ENCODE measurements at regions not wholly inside any gene's neighbourhood (a gene's known extent, or its start where the extent isn't known, plus 50 kb on each side); places are given as distances from the start of the nearest gene placed in this dataset.

DNA sequence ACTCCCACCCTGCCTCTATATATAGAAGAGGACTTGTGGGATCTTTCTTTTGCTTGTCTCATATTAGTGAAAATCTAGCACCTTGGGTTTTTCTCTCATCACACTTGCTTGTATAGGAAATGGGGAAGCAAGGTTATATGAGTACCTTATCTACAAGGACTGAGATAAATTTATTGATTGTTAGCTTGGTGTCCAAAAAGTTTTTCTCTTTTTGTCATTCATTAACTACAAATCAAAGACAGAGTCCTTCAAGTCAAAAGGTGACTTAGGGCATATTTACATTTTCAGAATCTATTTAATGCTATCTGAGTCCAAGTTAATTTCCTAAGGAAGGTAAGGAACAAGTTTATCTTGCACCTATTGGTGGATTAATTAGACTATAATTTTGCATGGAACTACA is 92.7 kb downstream of the SNAPC1 start (continued):
- no peak for TF ChIP-seq SRF (IDR thresholded peaks at IDR 0.05; ENCODE audit: low read depth, low read length)
- TF ChIP-seq KLF6 (CRISPR knock-in tag; IDR thresholded peaks at IDR 0.05), result no peak
- TF ChIP-seq, protein P1, sequence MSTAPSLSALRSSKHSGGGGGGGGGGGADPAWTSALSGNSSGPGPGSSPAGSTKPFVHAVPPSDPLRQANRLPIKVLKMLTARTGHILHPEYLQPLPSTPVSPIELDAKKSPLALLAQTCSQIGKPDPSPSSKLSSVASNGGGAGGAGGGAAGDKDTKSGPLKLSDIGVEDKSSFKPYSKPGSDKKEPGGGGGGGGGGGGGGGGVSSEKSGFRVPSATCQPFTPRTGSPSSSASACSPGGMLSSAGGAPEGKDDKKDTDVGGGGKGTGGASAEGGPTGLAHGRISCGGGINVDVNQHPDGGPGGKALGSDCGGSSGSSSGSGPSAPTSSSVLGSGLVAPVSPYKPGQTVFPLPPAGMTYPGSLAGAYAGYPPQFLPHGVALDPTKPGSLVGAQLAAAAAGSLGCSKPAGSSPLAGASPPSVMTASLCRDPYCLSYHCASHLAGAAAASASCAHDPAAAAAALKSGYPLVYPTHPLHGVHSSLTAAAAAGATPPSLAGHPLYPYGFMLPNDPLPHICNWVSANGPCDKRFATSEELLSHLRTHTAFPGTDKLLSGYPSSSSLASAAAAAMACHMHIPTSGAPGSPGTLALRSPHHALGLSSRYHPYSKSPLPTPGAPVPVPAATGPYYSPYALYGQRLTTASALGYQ (CRISPR knock-in tag; IDR thresholded peaks at IDR 0.05), result no peak
- TF ChIP-seq, protein P2, sequence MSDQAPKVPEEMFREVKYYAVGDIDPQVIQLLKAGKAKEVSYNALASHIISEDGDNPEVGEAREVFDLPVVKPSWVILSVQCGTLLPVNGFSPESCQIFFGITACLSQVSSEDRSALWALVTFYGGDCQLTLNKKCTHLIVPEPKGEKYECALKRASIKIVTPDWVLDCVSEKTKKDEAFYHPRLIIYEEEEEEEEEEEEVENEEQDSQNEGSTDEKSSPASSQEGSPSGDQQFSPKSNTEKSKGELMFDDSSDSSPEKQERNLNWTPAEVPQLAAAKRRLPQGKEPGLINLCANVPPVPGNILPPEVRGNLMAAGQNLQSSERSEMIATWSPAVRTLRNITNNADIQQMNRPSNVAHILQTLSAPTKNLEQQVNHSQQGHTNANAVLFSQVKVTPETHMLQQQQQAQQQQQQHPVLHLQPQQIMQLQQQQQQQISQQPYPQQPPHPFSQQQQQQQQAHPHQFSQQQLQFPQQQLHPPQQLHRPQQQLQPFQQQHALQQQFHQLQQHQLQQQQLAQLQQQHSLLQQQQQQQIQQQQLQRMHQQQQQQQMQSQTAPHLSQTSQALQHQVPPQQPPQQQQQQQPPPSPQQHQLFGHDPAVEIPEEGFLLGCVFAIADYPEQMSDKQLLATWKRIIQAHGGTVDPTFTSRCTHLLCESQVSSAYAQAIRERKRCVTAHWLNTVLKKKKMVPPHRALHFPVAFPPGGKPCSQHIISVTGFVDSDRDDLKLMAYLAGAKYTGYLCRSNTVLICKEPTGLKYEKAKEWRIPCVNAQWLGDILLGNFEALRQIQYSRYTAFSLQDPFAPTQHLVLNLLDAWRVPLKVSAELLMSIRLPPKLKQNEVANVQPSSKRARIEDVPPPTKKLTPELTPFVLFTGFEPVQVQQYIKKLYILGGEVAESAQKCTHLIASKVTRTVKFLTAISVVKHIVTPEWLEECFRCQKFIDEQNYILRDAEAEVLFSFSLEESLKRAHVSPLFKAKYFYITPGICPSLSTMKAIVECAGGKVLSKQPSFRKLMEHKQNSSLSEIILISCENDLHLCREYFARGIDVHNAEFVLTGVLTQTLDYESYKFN (CRISPR knock-in tag; conservative IDR thresholded peaks at IDR 0.05), result peak; percentile 74
- no peak for TF ChIP-seq CHCHD3 (CRISPR knock-in tag; IDR thresholded peaks at IDR 0.05)
- TF ChIP-seq, protein P3, sequence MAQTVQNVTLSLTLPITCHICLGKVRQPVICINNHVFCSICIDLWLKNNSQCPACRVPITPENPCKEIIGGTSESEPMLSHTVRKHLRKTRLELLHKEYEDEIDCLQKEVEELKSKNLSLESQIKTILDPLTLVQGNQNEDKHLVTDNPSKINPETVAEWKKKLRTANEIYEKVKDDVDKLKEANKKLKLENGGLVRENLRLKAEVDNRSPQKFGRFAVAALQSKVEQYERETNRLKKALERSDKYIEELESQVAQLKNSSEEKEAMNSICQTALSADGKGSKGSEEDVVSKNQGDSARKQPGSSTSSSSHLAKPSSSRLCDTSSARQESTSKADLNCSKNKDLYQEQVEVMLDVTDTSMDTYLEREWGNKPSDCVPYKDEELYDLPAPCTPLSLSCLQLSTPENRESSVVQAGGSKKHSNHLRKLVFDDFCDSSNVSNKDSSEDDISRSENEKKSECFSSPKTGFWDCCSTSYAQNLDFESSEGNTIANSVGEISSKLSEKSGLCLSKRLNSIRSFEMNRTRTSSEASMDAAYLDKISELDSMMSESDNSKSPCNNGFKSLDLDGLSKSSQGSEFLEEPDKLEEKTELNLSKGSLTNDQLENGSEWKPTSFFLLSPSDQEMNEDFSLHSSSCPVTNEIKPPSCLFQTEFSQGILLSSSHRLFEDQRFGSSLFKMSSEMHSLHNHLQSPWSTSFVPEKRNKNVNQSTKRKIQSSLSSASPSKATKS (CRISPR knock-in tag; IDR thresholded peaks at IDR 0.05), result no peak
- TF ChIP-seq, protein P4, sequence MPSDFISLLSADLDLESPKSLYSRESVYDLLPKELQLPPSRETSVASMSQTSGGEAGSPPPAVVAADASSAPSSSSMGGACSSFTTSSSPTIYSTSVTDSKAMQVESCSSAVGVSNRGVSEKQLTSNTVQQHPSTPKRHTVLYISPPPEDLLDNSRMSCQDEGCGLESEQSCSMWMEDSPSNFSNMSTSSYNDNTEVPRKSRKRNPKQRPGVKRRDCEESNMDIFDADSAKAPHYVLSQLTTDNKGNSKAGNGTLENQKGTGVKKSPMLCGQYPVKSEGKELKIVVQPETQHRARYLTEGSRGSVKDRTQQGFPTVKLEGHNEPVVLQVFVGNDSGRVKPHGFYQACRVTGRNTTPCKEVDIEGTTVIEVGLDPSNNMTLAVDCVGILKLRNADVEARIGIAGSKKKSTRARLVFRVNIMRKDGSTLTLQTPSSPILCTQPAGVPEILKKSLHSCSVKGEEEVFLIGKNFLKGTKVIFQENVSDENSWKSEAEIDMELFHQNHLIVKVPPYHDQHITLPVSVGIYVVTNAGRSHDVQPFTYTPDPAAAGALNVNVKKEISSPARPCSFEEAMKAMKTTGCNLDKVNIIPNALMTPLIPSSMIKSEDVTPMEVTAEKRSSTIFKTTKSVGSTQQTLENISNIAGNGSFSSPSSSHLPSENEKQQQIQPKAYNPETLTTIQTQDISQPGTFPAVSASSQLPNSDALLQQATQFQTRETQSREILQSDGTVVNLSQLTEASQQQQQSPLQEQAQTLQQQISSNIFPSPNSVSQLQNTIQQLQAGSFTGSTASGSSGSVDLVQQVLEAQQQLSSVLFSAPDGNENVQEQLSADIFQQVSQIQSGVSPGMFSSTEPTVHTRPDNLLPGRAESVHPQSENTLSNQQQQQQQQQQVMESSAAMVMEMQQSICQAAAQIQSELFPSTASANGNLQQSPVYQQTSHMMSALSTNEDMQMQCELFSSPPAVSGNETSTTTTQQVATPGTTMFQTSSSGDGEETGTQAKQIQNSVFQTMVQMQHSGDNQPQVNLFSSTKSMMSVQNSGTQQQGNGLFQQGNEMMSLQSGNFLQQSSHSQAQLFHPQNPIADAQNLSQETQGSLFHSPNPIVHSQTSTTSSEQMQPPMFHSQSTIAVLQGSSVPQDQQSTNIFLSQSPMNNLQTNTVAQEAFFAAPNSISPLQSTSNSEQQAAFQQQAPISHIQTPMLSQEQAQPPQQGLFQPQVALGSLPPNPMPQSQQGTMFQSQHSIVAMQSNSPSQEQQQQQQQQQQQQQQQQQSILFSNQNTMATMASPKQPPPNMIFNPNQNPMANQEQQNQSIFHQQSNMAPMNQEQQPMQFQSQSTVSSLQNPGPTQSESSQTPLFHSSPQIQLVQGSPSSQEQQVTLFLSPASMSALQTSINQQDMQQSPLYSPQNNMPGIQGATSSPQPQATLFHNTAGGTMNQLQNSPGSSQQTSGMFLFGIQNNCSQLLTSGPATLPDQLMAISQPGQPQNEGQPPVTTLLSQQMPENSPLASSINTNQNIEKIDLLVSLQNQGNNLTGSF (CRISPR knock-in tag; IDR thresholded peaks at IDR 0.05), result no peak
- TF ChIP-seq, protein P5, sequence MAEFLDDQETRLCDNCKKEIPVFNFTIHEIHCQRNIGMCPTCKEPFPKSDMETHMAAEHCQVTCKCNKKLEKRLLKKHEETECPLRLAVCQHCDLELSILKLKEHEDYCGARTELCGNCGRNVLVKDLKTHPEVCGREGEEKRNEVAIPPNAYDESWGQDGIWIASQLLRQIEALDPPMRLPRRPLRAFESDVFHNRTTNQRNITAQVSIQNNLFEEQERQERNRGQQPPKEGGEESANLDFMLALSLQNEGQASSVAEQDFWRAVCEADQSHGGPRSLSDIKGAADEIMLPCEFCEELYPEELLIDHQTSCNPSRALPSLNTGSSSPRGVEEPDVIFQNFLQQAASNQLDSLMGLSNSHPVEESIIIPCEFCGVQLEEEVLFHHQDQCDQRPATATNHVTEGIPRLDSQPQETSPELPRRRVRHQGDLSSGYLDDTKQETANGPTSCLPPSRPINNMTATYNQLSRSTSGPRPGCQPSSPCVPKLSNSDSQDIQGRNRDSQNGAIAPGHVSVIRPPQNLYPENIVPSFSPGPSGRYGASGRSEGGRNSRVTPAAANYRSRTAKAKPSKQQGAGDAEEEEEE (CRISPR knock-in tag; IDR thresholded peaks at IDR 0.05; ENCODE audit: borderline replicate concordance), result no peak
- TF ChIP-seq RAD51 (IDR thresholded peaks at IDR 0.05; ENCODE audit: borderline replicate concordance), result no peak
- no peak for TF ChIP-seq ZFYVE20 (CRISPR knock-in tag; IDR thresholded peaks at IDR 0.05; ENCODE audit: borderline replicate concordance, low read depth)
- TF ChIP-seq SNAI1 (CRISPR knock-in tag; IDR thresholded peaks at IDR 0.05; ENCODE audit: borderline replicate concordance), result no peak
- TF ChIP-seq ZBTB8A (CRISPR knock-in tag; IDR thresholded peaks at IDR 0.05; ENCODE audit: borderline replicate concordance, low read depth), result no peak
- TF ChIP-seq, protein P6, sequence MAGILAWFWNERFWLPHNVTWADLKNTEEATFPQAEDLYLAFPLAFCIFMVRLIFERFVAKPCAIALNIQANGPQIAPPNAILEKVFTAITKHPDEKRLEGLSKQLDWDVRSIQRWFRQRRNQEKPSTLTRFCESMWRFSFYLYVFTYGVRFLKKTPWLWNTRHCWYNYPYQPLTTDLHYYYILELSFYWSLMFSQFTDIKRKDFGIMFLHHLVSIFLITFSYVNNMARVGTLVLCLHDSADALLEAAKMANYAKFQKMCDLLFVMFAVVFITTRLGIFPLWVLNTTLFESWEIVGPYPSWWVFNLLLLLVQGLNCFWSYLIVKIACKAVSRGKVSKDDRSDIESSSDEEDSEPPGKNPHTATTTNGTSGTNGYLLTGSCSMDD (CRISPR knock-in tag; IDR thresholded peaks at IDR 0.05), result no peak

Data from HepG2 (cell line).